ENCODE measurements at regions not wholly inside any gene's neighbourhood (a gene's known extent, or its start where the extent isn't known, plus 50 kb on each side); places are given as distances from the start of the nearest gene placed in this dataset.
A peak's percentile ranks its signal among the peaks of the same experiment; 100 is the strongest.

DNA sequence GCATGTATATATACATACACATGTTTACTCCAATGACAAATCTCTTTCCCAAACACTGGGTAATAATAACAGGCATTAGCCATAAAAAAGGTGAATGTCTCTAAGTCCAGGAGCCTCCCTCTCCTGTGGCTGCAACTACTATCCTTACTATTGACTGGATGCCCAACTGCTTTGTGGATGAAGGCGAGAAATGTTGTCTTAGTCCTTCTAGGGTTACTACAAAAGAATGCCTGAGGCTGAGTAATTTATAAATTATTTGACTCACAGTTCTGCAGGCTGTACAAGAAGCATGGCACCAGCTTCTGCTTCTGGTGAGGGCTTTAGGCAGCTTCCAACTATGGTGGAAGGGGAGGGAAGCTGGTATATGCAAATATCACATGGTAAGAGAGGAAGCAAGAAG, 366.0 kb upstream of the DDHD1 start:
- H2BK120ac ChIP-seq (ENCODE audit: insufficient read depth, low read length, poor library complexity), result no peak overlapping the region
- no peak overlapping the region for H2BK5ac ChIP-seq (ENCODE audit: low read depth, low read length, poor library complexity)
- no peak overlapping the region for H4K91ac ChIP-seq (ENCODE audit: low read depth, low read length)
- no peak overlapping the region for H3K14ac ChIP-seq (ENCODE audit: low read length)
- no peaks in the 10 kb centered on the region for H3K4me1 ChIP-seq (ENCODE audit: control insufficient read depth in 1 of 2, insufficient read depth in 2 of 2, low read length in 2 of 2)
- H3K18ac ChIP-seq (ENCODE audit: low read length), result no peak overlapping the region
- H2AK5ac ChIP-seq (ENCODE audit: low read length), result no peak overlapping the region
- no peaks in the 10 kb centered on the region for H3K9me3 ChIP-seq (ENCODE audit: insufficient read depth, low read depth, low read length)
- no peaks in the 10 kb centered on the region for H3K36me3 ChIP-seq (ENCODE audit: control insufficient read depth in 1 of 2, insufficient read depth in 2 of 2, low read length in 2 of 2)
- no peak overlapping the region for H4K12ac ChIP-seq (ENCODE audit: low read depth, low read length)
- H3K4me3 ChIP-seq (ENCODE audit: low read depth, low read length), result no peak overlapping the region
- no peak overlapping the region for H2BK12ac ChIP-seq (ENCODE audit: low read length)
- H3K9ac ChIP-seq (ENCODE audit: low read length), result no peak overlapping the region
- no peak overlapping the region for H2AFZ ChIP-seq (ENCODE audit: insufficient read depth, low read length, poor library complexity)
- no peaks in the 10 kb centered on the region for H3K27me3 ChIP-seq (ENCODE audit: insufficient read depth, low read length)
- no peak overlapping the region for H3K4me2 ChIP-seq (ENCODE audit: low read length)
- H3K79me1 ChIP-seq (ENCODE audit: low read length), result no peaks in the 10 kb centered on the region
- WGBS (ENCODE audit: extremely low coverage, insufficient coverage, insufficient read length), result no CpG with 5 or more reads among the region's 1 CpG
- no peak overlapping the region for H4K8ac ChIP-seq (ENCODE audit: low read depth, low read length)
- H3K4ac ChIP-seq (ENCODE audit: low read depth, low read length), result no peak overlapping the region
- no peak overlapping the region for H3K23ac ChIP-seq (ENCODE audit: low read length)
- DNase-seq, result no peak
- no peaks in the 10 kb centered on the region for H3K79me2 ChIP-seq (ENCODE audit: control insufficient read depth, insufficient read depth, low read length, poor library complexity)
- H3K27ac ChIP-seq (ENCODE audit: low read depth, low read length), result no peak overlapping the region

DNA sequence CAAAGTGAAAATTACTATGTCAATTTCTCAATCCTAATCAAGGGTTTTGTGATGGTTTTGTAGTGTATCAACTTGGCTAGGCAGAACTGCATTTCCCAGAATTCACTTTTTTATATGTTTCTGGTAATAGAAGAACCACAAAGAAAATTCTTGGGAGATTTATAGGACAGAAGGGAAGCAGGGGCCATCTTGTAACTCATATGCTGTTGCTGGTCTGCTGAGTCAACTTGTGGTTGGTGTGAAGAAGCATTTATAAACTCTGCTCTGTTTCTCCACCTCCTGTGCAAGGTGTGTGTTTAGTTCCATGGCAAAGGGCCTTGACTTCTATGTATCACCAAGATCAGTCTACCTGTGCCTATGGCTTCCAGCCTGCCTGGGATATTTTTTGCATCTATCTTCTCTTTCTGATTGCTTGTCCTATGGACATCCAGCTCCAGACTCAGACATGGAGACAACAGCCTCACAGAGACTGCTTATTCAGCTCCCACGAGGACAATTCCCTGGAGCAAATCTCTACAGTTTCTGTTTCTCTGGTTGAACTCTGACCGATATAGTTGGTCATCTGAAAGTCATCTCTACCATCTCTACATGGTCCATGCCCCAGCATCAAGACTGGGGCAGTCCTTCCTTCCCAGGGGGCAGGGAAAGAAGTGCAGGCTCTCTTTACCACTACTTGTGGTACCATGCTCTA, 364.3 kb upstream of the DDHD1 start:
- Histone ChIP-seq H3K14ac (ENCODE audit: low read length) (no peak overlapping the region), H3K36me3 (ENCODE audit: control insufficient read depth in 1 of 2, insufficient read depth in 2 of 2, low read length in 2 of 2) (no peaks in the 10 kb centered on the region)
- WGBS (ENCODE audit: extremely low coverage, insufficient coverage, insufficient read length), result no CpG with 5 or more reads among the region's 2 CpGs

DNA sequence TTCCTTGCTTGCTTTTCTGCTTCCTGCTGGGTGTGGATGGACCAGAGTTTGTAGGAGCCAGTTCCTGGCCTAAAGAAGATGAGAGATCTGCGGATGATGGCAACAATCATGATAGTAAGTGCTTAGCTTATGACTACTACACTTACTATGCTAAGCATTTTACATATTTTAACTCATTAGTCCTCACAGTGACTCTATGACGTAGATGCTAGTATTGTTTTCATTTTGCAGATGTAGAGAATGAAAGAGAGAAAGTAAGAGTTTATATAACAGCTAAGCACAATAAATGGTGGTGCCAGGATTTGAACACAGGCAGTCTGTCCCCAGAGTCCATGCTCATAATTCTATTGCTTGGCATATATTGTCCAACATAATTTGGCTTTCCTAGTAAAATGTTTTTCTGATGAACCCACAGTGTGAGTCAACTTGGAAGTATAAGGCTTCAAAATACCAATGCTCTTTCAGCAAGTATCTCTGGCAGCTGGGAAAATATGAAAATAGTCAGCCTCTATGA, 363.2 kb upstream of the DDHD1 start:
- H3K9ac ChIP-seq (ENCODE audit: low read length), result no peak overlapping the region
- H3K4me3 ChIP-seq (ENCODE audit: low read depth, low read length), result no peak overlapping the region
- H2AK5ac ChIP-seq (ENCODE audit: low read length), result no peak overlapping the region
- H3K14ac ChIP-seq (ENCODE audit: low read length), result no peak overlapping the region
- no peak overlapping the region for H4K8ac ChIP-seq (ENCODE audit: low read depth, low read length)
- no peak overlapping the region for H4K91ac ChIP-seq (ENCODE audit: low read depth, low read length)
- no peak overlapping the region for H4K12ac ChIP-seq (ENCODE audit: low read depth, low read length)
- no peaks in the 10 kb centered on the region for H3K79me2 ChIP-seq (ENCODE audit: control insufficient read depth, insufficient read depth, low read length, poor library complexity)
- no peak overlapping the region for H3K18ac ChIP-seq (ENCODE audit: low read length)
- no peaks in the 10 kb centered on the region for H3K36me3 ChIP-seq (ENCODE audit: control insufficient read depth in 1 of 2, insufficient read depth in 2 of 2, low read length in 2 of 2)
- H3K79me1 ChIP-seq (ENCODE audit: low read length), result no peaks in the 10 kb centered on the region
- H3K27ac ChIP-seq (ENCODE audit: low read depth, low read length), result no peak overlapping the region
- no peak overlapping the region for H3K4ac ChIP-seq (ENCODE audit: low read depth, low read length)
- peak in 1 of 2 donors; percentile 74 for DNase-seq
- H3K4me1 ChIP-seq (ENCODE audit: control insufficient read depth in 1 of 2, insufficient read depth in 2 of 2, low read length in 2 of 2), result no peaks in the 10 kb centered on the region
- no peak overlapping the region for H2BK12ac ChIP-seq (ENCODE audit: low read length)
- no peaks in the 10 kb centered on the region for H3K27me3 ChIP-seq (ENCODE audit: insufficient read depth, low read length)
- H3K4me2 ChIP-seq (ENCODE audit: low read length), result no peak overlapping the region
- WGBS (ENCODE audit: extremely low coverage, insufficient coverage, insufficient read length), result no CpG with 5 or more reads among the region's 2 CpGs
- H3K9me3 ChIP-seq (ENCODE audit: insufficient read depth, low read depth, low read length), result no peaks in the 10 kb centered on the region
- H2BK5ac ChIP-seq (ENCODE audit: low read depth, low read length, poor library complexity), result no peak overlapping the region
- H3K23ac ChIP-seq (ENCODE audit: low read length), result no peak overlapping the region
- H2BK120ac ChIP-seq (ENCODE audit: insufficient read depth, low read length, poor library complexity), result no peak overlapping the region
- no peak overlapping the region for H2AFZ ChIP-seq (ENCODE audit: insufficient read depth, low read length, poor library complexity)

More for the DNA sequence above, 364.3 kb upstream of the DDHD1 start:
- Histone ChIP-seq H3K18ac (ENCODE audit: low read length) (no peak overlapping the region), H3K79me1 (ENCODE audit: low read length) (no peaks in the 10 kb centered on the region), H3K27me3 (ENCODE audit: insufficient read depth, low read length) (no peaks in the 10 kb centered on the region), H2BK120ac (ENCODE audit: insufficient read depth, low read length, poor library complexity) (no peak overlapping the region), H3K4me1 (ENCODE audit: control insufficient read depth in 1 of 2, insufficient read depth in 2 of 2, low read length in 2 of 2) (no peaks in the 10 kb centered on the region), H3K27ac (ENCODE audit: low read depth, low read length) (no peak overlapping the region), H2BK5ac (ENCODE audit: low read depth, low read length, poor library complexity) (no peak overlapping the region), H3K4me2 (ENCODE audit: low read length) (no peak overlapping the region), H3K23ac (ENCODE audit: low read length) (no peak overlapping the region), H3K9ac (ENCODE audit: low read length) (no peak overlapping the region), H3K4ac (ENCODE audit: low read depth, low read length) (no peak overlapping the region), H2BK12ac (ENCODE audit: low read length) (no peak overlapping the region), H4K8ac (ENCODE audit: low read depth, low read length) (no peak overlapping the region), H3K4me3 (ENCODE audit: low read depth, low read length) (no peak overlapping the region), H2AK5ac (ENCODE audit: low read length) (no peak overlapping the region), H2AFZ (ENCODE audit: insufficient read depth, low read length, poor library complexity) (no peak overlapping the region), H4K91ac (ENCODE audit: low read depth, low read length) (no peak overlapping the region), H4K12ac (ENCODE audit: low read depth, low read length) (no peak overlapping the region), H3K79me2 (ENCODE audit: control insufficient read depth, insufficient read depth, low read length, poor library complexity) (no peaks in the 10 kb centered on the region), H3K9me3 (ENCODE audit: insufficient read depth, low read depth, low read length) (no peaks in the 10 kb centered on the region)
- DNase-seq, result no peak

- Histone ChIP-seq H3K9me3 (ENCODE audit: insufficient read depth, low read depth, low read length) (no peaks in the 10 kb centered on the region), H2BK12ac (ENCODE audit: low read length) (no peak overlapping the region), H3K14ac (ENCODE audit: low read length) (no peak overlapping the region), H2BK120ac (ENCODE audit: insufficient read depth, low read length, poor library complexity) (no peak overlapping the region), H2BK5ac (ENCODE audit: low read depth, low read length, poor library complexity) (no peak overlapping the region), H3K18ac (ENCODE audit: low read length) (no peak overlapping the region), H3K27me3 (ENCODE audit: insufficient read depth, low read length) (no peaks in the 10 kb centered on the region), H3K36me3 (ENCODE audit: control insufficient read depth in 1 of 2, insufficient read depth in 2 of 2, low read length in 2 of 2) (no peaks in the 10 kb centered on the region), H3K4me2 (ENCODE audit: low read length) (no peak overlapping the region), H4K12ac (ENCODE audit: low read depth, low read length) (no peak overlapping the region), H3K79me2 (ENCODE audit: control insufficient read depth, insufficient read depth, low read length, poor library complexity) (no peaks in the 10 kb centered on the region), H4K91ac (ENCODE audit: low read depth, low read length) (no peak overlapping the region), H3K23ac (ENCODE audit: low read length) (no peak overlapping the region), H3K79me1 (ENCODE audit: low read length) (no peaks in the 10 kb centered on the region), H2AFZ (ENCODE audit: insufficient read depth, low read length, poor library complexity) (no peak overlapping the region), H3K4me3 (ENCODE audit: low read depth, low read length) (no peak overlapping the region), H3K4ac (ENCODE audit: low read depth, low read length) (no peak overlapping the region), H4K8ac (ENCODE audit: low read depth, low read length) (no peak overlapping the region), H3K27ac (ENCODE audit: low read depth, low read length) (no peak overlapping the region), H3K4me1 (ENCODE audit: control insufficient read depth in 1 of 2, insufficient read depth in 2 of 2, low read length in 2 of 2) (no peaks in the 10 kb centered on the region), H3K9ac (ENCODE audit: low read length) (no peak overlapping the region), H2AK5ac (ENCODE audit: low read length) (no peak overlapping the region)
- no CpG with 5 or more reads among the region's 5 CpGs for WGBS (ENCODE audit: extremely low coverage, insufficient coverage, insufficient read length)
- no peak for DNase-seq
These were observed 362.2 kb upstream of the DDHD1 start for GRCh38 chr14:53515276-53515675.
